GM12875 (cell line): ENCODE measurements at regions not wholly inside any gene's neighbourhood (a gene's known extent, or its start where the extent isn't known, plus 50 kb on each side); places are given as distances from the start of the nearest gene placed in this dataset.
A peak's percentile ranks its signal among the peaks of the same experiment; 100 is the strongest.

Source experiments
- H3K4me3 ChIP-seq: one replicate; pipeline ENCODE4 v1.5.1; 2011; ENCODE audit warnings: low read depth, low read length, control low read depth
- CTCF ChIP-seq: IDR thresholded peaks from 2 replicates; pipeline ENCODE4 v1.5.1; 2011; ENCODE audit warnings: low read depth, mild to moderate bottlenecking, control low read depth, inconsistent platforms, low read length, moderate library complexity, borderline replicate concordance; ENCODE audit not compliant: insufficient read depth

GRCh38 chr5:125226825-125227224, 480.4 kb upstream of the ZNF608 start:
- no peak overlapping the region for H3K4me3 ChIP-seq
- no peak for TF ChIP-seq CTCF

GRCh38 chr5:125227333-125228095, 481.1 kb upstream of the ZNF608 start:
- H3K4me3 ChIP-seq, result no peak overlapping the region
- TF ChIP-seq CTCF, result peak; percentile 38; the same call in 1 of the 2 replicates

GRCh38 chr5:125228363-125229070, 482.1 kb upstream of the ZNF608 start:
- H3K4me3 ChIP-seq, result no peak overlapping the region
- TF ChIP-seq CTCF, result no peak

GRCh38 chr5:125229556-125229955, 483.1 kb upstream of the ZNF608 start:
- no peak overlapping the region for H3K4me3 ChIP-seq
- TF ChIP-seq CTCF, result no peak

- TF ChIP-seq CTCF, result no peak
- no peak overlapping the region for H3K4me3 ChIP-seq
These were observed 486.4 kb upstream of the ZNF608 start for GRCh38 chr5:125232779-125233230.

- H3K4me3 ChIP-seq, result no peak overlapping the region
- TF ChIP-seq CTCF, result no peak
These were observed 487.5 kb upstream of the ZNF608 start for GRCh38 chr5:125233944-125234343.

GRCh38 chr5:125236007-125236406, 489.6 kb upstream of the ZNF608 start:
- no peak for TF ChIP-seq CTCF
- H3K4me3 ChIP-seq, result no peak overlapping the region
